ENCODE measurements at regions not wholly inside any gene's neighbourhood (a gene's known extent, or its start where the extent isn't known, plus 50 kb on each side); places are given as distances from the start of the nearest gene placed in this dataset.

DNA sequence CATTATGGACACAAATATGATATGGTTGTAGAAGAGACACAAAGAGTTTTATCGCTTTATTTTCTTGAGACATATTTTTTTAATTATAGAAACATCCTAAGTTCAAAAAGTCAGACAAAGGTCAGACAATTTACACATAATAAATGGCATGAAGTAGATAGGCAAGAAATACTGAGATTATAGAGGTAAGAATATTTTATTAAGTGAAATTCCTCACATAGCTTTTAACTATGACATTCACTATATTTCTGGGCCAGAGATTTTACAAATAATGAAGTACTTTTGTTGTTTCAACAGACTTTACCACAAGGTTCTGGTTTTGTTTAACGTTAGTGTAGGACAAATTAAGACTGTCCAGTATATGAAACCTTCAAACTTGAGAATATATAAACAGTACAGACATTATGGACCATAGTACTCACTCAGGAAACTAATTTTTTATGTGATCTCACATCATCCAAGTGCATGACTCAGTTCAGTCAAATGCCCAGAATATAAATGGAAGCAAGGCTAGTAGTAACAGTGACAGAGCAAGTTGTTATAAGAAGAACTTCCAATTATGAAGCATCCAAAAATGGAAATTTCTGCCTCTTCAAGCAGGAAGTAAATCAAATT, 394.8 kb downstream of the KCNJ2 start:
- Mint-ChIP-seq H3K27me3 (no peaks in the 10 kb centered on the region), H3K9me3 (ENCODE audit: insufficient read depth) (no peaks in the 10 kb centered on the region), H3K4me3 (no peak overlapping the region), H3K4me1 (no peaks in the 10 kb centered on the region), H3K27ac (no peak overlapping the region)
- POLR2A ChIA-PET = no interaction called here
- no CpG with 5 or more reads among the region's 2 CpGs for WGBS (ENCODE audit: insufficient coverage)
- no peak overlapping the region for H2AFZ ChIP-seq (ENCODE audit: insufficient read depth, low read depth, low read length, poor library complexity, severe bottlenecking)
- no peaks in the 10 kb centered on the region for H3K27me3 ChIP-seq (replicated peaks in 1 of 4; ENCODE audit: control extremely low read depth in 1 of 4, control insufficient read depth in 3 of 4, insufficient read depth in 4 of 4, low read length in 3 of 4)
- no peak overlapping the region for H3K27ac ChIP-seq (ENCODE audit: low read length in 2 of 2)
- no peaks in the 10 kb centered on the region for H3K36me3 ChIP-seq (replicated peaks in 1 of 2; ENCODE audit: control extremely low read depth in 1 of 2, control insufficient read depth in 1 of 2, extremely low read depth in 1 of 2, insufficient read depth in 2 of 2, low read length in 1 of 2)
- no peak overlapping the region for H3K4me2 ChIP-seq (replicated peaks; ENCODE audit: low read depth, low read length, poor library complexity, severe bottlenecking)
- intact Hi-C loops (cut with micrococcal nuclease) = no loop called here
- ATAC-seq (ENCODE audit: low read depth) = no peak
- no peak overlapping the region for H3K4me3 ChIP-seq (ENCODE audit: control extremely low read depth in 1 of 5, extremely low read depth in 1 of 5, insufficient read depth in 1 of 5, low read depth in 2 of 5, low read length in 4 of 5)
- DNase-seq = no peak
- no peak overlapping the region for H3K9ac ChIP-seq (ENCODE audit: low read length)
- CTCF ChIA-PET = no interaction called here
- no peaks in the 10 kb centered on the region for H3K79me2 ChIP-seq (ENCODE audit: control insufficient read depth, insufficient read depth, low read length)
- TF ChIP-seq EZH2 (IDR thresholded peaks at IDR 0.05; ENCODE audit: borderline replicate concordance, insufficient read depth, low read depth, low read length, poor library complexity, severe bottlenecking) = no peak
- TF ChIP-seq, protein P1, sequence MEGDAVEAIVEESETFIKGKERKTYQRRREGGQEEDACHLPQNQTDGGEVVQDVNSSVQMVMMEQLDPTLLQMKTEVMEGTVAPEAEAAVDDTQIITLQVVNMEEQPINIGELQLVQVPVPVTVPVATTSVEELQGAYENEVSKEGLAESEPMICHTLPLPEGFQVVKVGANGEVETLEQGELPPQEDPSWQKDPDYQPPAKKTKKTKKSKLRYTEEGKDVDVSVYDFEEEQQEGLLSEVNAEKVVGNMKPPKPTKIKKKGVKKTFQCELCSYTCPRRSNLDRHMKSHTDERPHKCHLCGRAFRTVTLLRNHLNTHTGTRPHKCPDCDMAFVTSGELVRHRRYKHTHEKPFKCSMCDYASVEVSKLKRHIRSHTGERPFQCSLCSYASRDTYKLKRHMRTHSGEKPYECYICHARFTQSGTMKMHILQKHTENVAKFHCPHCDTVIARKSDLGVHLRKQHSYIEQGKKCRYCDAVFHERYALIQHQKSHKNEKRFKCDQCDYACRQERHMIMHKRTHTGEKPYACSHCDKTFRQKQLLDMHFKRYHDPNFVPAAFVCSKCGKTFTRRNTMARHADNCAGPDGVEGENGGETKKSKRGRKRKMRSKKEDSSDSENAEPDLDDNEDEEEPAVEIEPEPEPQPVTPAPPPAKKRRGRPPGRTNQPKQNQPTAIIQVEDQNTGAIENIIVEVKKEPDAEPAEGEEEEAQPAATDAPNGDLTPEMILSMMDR (IDR thresholded peaks at IDR 0.05) = no peak
- no peaks in the 10 kb centered on the region for H3K4me1 ChIP-seq (ENCODE audit: control insufficient read depth in 2 of 2, insufficient read depth in 2 of 2, low read length in 2 of 2)
- no peaks in the 10 kb centered on the region for H3K9me3 ChIP-seq (ENCODE audit: control extremely low read depth in 1 of 3, control insufficient read depth in 2 of 3, insufficient read depth in 1 of 3, low read length in 2 of 3)
- H4K20me1 ChIP-seq (ENCODE audit: control insufficient read depth, insufficient read depth, low read length, poor library complexity, severe bottlenecking) = no peaks in the 10 kb centered on the region

DNA sequence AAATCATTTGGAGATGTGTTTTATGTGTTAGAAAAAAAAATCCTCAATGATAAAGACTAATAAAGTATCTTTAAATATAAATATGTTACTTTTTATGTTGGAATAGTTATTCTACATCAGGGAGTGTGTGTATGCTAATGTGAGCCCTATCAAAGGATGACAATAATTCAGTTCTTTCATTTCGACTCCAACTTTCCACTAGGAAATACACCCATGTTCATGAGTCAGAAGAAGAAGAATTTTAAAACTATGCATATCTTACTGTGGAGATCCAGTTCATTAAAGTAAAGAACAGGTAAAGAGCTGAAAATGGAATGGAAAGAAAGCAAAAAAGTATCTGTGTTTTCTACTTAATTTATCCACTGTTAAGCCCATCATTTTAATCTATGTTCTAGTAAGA, 399.8 kb downstream of the KCNJ2 start:
- H3K9me3 ChIP-seq (ENCODE audit: control extremely low read depth in 1 of 3, control insufficient read depth in 2 of 3, insufficient read depth in 1 of 3, low read length in 2 of 3) = no peaks in the 10 kb centered on the region
- H3K4me2 ChIP-seq (replicated peaks; ENCODE audit: low read depth, low read length, poor library complexity, severe bottlenecking) = no peak overlapping the region
- no peak overlapping the region for H3K9ac ChIP-seq (ENCODE audit: low read length)
- H2AFZ ChIP-seq (ENCODE audit: insufficient read depth, low read depth, low read length, poor library complexity, severe bottlenecking) = no peak overlapping the region
- H3K4me1 ChIP-seq (ENCODE audit: control insufficient read depth in 2 of 2, insufficient read depth in 2 of 2, low read length in 2 of 2) = no peaks in the 10 kb centered on the region
- no peak for TF ChIP-seq EZH2 (IDR thresholded peaks at IDR 0.05; ENCODE audit: borderline replicate concordance, insufficient read depth, low read depth, low read length, poor library complexity, severe bottlenecking)
- TF ChIP-seq, protein P1 (IDR thresholded peaks at IDR 0.05) = no peak
- H3K4me3 ChIP-seq (ENCODE audit: control extremely low read depth in 1 of 5, extremely low read depth in 1 of 5, insufficient read depth in 1 of 5, low read depth in 2 of 5, low read length in 4 of 5) = no peak overlapping the region
- Mint-ChIP-seq H3K27ac (no peak overlapping the region), H3K4me3 (no peak overlapping the region), H3K4me1 (no peaks in the 10 kb centered on the region), H3K27me3 (no peaks in the 10 kb centered on the region), H3K9me3 (ENCODE audit: insufficient read depth) (no peaks in the 10 kb centered on the region)
- CTCF ChIA-PET = no interaction called here
- no peaks in the 10 kb centered on the region for H4K20me1 ChIP-seq (ENCODE audit: control insufficient read depth, insufficient read depth, low read length, poor library complexity, severe bottlenecking)
- DNase-seq = no peak
- H3K27ac ChIP-seq (ENCODE audit: low read length in 2 of 2) = no peak overlapping the region
- intact Hi-C loops (cut with micrococcal nuclease) = no loop called here
- no peaks in the 10 kb centered on the region for H3K79me2 ChIP-seq (ENCODE audit: control insufficient read depth, insufficient read depth, low read length)
- POLR2A ChIA-PET = no interaction called here
- H3K27me3 ChIP-seq (replicated peaks in 1 of 4; ENCODE audit: control extremely low read depth in 1 of 4, control insufficient read depth in 3 of 4, insufficient read depth in 4 of 4, low read length in 3 of 4) = no peaks in the 10 kb centered on the region
- ATAC-seq (ENCODE audit: low read depth) = no peak
- no peaks in the 10 kb centered on the region for H3K36me3 ChIP-seq (replicated peaks in 1 of 2; ENCODE audit: control extremely low read depth in 1 of 2, control insufficient read depth in 1 of 2, extremely low read depth in 1 of 2, insufficient read depth in 2 of 2, low read length in 1 of 2)
- no CpG with 5 or more reads among the region's 1 CpG for WGBS (ENCODE audit: insufficient coverage)

Data from B cell (primary cell).